GM18858 (cell line): ENCODE measurements at regions not wholly inside any gene's neighbourhood (a gene's known extent, or its start where the extent isn't known, plus 50 kb on each side); places are given as distances from the start of the nearest gene placed in this dataset.

Experiments used
- ATAC-seq: cut with Tn5 transposase; IDR thresholded peaks from one replicate; pipeline ENCODE4 v1.9.1; 2021; ENCODE audit not compliant: unreplicated experiment

DNA sequence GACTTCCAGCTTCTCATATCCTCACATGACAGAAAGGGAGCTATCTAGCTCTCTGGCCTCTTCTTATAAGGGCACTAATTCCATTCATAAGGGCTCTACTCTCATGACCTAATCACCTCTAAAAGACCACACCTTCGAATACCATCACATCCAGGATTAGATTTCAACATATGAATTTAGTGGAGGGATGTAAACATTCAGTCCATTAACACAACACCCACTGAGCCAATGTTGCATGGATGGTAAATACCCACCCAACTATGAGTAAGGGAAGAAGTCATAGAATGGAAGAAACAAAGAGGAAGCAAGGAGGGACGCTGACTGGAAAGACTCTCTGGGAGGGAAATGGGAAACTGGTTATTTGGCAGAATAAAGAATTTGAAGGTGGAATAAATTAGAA lies 112.6 kb upstream of the CCDC112 start:
- ATAC-seq = no peak

DNA sequence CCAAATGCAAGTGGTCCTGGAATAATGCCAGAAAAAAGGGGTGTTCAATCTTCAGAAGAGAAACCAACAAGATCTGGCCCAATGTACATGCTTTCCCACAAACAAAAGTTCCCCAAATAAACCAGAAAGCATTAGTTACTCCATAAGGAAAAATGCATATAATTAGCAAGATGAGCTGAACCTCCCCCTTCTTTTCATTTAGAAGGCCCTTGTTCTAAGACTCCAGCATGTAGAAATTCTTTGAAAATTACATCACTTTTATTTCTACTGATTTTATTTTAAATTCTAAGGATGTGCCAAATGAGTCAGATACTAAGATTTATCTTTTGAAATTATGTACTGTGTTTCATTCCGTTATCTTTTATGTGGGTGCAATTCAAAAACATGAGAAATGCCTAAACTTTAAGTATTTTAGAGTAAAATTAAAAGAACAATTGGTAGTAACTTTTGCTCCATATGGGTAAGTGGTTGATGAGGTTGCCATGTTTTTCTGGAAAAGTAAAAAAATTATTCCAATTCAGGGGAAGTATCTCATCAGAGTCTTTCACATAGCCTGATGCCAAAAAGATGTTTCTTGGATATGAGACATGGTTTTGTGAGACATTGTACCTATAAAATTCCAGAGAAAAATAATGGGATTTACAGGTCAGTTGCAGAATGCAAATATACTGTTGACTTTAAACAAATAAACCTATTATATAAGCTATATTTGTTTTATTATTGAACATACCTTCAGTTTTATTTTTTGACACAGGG lies 106.5 kb upstream of the CCDC112 start:
- no peak for ATAC-seq

- ATAC-seq = no peak
Observed at GRCh38 chr5:115402092-115402491, 105.6 kb upstream of the CCDC112 start.

DNA sequence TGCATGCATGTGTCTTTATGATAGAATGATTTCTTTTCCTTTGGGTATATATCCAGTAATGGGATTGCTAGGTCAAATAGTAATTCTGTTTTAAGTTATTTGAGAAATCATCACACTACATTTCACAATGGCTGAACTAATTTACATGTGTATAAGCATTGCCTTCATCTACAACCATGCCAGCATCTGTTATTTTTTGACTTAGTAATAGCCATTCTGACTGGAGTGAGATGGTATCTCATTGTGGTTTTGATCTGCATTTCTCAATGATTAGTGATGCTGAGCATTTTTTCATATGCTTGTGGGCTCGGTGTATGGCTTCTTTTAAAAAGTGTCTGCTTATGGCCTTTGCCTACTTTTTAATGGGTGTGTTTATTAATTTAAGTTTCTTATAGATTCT lies 102.3 kb upstream of the CCDC112 start:
- ATAC-seq = no peak

- ATAC-seq = no peak
Observed at GRCh38 chr5:115396688-115397087, 100.2 kb upstream of the CCDC112 start.

- no peak for ATAC-seq
Observed at GRCh38 chr5:115396081-115396480, 99.6 kb upstream of the CCDC112 start.

DNA sequence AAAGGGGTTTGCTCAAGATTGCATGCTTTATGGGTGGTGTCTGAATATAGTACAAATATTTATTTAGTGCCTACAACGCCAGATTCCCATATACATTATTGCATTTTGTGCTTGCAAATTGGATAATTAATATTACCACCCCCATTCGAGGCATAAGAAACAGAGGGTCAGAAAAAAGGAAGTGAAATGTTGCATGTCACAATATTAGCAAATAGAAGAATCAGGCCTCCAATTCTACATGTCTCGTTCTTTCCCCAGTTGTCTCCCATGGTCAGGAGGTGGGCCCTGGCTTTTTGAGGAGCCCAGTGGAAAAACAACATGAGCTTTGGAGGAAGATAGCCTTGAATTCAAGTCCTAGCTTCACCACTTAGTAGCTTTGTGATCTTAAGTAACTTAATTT lies 98.1 kb upstream of the CCDC112 start:
- ATAC-seq = no peak

DNA sequence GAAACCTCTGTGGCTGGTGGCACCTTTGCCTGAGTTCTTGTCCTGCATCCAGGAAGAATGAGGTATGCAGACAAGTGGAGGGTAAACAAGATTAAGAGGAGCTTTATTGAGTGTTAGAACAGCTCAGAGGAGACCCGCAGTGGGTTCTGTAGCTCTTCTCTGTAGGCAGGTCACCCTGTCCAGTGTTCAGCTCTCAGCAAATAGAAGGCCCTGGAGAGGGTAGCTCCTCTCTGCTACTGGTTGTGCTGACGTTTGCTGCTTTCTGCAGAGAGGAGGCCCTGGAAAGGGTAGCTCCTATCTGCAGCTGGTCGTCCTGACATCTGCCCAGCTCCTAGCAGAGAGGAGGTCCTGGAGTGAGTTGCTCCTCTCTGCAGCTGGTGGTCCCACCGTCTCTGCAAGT lies 96.8 kb upstream of the CCDC112 start:
- no peak for ATAC-seq

- ATAC-seq = no peak
Observed at GRCh38 chr5:115392611-115393010, 96.2 kb upstream of the CCDC112 start.

DNA sequence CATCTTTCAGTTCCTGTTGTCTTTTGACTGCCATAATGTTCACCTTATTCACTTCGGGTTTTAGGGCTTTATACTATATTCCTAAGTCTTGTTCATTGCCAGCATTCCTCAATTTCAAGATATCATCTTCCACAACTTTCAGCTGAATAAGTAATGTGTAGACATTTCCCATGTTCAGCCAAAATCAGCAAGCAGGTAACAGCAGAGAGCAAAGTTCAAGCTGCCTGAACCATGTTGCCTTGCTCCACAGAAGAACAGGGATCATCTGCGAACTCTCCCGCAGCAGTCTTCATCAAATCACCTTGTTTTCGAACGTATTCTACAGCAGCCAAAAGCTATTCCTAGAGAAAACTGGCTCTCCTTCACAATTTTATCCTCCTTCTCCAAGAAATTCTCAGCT lies 95.3 kb upstream of the CCDC112 start:
- ATAC-seq = no peak

DNA sequence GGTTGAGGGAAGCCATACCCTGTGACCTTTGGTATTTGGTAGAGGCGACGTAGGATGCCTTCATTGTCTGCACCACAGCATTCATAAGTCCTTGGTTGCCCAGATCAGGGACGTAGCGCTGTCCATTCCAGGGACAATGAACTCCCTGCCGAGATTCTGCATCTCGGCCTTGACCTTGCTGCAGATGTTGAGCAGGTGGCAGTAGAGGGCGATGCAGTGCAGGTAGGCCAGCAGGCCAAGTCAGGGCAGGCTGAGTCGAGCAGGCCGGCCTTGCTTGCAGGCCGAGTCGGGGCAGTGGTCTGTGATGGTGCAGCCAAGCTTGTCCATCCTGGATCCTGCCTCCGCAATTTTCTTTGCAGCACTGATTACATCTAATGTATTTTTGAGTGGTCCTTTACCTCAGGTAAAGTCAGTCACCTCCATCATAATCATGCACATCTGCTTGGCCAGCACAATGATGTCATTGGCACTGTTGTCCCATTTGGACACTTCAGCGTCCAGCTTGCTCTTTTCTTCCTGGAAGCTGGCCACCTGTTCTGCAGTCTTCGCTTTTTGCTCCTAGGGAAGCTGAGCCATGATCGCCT lies 93.4 kb upstream of the CCDC112 start:
- no peak for ATAC-seq

DNA sequence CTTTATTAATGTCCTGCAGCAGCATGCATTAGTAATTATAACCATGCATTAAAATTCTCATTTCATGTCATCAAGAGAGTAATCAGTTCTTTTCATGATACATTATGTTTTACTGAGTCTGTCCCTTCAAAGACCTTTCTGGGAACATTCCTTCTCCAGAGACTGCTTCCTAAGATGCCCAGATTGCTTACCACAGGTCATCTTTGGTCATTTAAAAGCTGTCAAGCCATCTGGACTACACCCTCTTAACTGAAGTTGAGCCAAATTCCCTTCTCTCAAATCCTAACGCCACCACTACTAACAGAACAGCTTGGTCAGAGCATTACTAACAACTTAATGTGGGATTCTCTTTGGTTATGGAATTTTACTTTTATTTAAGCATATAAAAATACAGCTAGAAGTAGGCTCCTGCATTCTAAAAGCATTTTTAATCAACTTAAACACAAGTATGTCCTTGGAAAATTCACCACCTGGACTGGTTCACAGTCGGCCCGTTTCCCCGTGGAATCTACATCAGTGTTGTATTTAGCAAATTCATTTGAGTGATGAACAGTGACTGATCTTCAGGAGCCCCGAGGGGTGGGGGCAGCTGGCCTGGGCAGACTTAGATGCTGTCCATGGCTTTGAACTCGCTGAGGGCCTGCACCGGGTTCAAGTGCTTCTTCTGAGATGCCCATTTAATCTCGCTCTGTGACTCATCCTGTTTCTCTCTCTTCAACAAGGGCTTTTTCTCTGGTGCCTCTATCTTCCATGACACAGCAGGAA lies 92.8 kb upstream of the CCDC112 start:
- ATAC-seq = no peak

DNA sequence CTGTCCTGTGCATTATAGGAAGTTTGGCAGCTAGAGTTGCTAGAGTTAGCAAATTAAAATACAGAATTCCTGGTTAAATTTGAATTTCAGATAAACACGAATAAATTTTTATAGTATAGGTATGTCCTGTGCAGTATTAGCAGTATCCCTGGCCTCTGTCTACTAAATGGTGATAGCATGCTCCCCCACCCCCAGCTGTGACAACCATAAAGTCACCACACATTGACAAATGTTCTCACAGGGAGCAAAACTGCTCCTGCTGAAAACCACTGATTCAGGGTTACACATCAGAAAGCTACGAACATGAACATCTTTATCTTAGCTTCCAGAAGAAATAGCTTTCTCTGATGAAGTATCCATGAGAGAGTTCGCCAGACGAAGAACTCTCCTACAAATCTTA lies 91.8 kb upstream of the CCDC112 start:
- ATAC-seq = no peak

DNA sequence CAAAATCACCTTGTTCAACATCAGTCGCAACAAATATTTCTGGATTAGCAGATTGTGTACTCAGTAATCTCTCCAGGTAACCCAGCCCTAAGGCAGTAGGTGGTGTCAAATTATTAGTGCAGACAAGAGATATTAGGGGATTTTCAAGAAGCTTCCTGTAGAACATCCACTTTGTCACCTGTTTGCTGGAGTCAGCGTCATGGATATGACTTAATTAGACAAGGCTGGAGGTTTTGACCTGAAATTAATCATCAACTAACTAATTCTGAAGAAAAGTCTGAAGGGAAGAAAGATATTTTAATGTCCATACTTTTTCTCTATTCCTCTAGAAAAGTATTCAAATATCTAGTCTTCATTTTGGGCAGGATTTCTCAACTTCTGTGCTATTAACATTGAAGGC lies 91.4 kb upstream of the CCDC112 start:
- ATAC-seq = no peak

GRCh38 chr5:115386657-115387056 lies 90.2 kb upstream of the CCDC112 start:
- no peak for ATAC-seq

DNA sequence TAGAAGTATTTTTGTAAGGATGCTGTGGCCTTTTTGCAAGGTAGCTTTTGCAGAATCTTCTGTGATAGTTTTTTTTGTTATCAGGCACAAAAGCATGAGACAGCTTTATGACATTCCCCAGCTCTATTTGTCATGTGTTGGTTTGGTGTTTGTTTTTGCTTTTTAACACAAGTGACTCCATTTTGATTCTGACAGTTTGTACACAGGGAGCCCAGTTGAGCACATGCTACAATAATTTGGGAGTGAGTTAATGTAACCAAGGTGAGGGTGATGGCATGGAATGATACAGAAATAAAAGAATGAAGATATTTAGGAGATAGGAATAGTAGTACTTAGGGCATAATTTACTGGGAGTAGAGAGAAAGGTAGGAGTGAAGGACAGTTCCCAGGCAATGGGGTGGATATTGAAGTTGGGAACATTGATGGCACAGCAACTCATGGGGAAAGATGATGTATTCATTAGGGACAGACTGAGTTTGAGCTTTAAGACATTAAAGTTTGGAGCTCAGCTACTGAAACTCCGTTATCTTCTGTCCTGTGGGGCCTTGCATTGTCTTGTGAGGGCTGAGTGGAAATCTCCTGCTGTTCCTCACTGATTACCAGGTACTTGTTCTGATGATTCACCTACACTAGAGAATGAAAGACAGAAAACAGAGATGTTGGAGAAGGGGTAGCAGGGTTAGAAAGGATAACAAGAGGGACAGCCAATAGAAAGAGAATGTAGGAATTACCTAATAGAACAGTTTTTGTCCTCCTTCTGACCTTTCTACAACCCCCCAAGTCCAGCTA lies 88.3 kb upstream of the CCDC112 start:
- no peak for ATAC-seq

- ATAC-seq = no peak
Observed at GRCh38 chr5:115382989-115383388, 86.5 kb upstream of the CCDC112 start.

DNA sequence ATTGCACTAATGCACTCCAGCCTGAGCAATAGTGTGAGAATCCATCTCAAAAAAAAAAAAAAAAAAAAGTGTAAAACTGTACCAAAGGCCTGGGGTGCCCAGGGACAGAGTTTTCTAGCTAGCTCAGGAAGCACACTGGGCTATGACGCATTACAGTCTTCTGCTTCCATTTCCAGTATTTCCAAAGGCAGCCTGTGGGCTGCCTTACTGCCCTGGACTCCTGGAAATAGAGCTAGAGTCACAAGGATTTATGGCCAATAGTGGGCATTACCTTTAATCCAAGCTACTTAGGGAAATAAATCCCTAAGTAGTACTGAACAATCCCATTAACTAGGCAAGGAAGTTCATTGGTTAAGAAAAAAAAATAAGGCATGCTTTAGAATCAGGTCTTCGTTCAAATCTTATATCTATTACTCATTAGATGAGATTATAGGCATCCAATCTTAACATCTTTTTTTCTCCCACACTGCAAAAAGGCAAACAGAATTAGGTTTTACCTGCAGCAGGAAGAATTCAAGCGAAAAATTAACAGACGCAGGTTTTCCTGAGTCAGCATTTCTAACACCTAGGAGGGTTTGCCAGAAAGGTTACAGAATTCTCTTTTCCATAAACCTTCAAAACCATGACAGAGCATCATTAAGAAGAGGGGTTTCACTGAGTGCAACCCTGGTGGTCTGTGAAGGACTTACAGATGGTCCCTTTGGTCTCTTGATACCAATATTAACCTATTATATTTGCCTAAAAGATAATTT lies 85.6 kb upstream of the CCDC112 start:
- no peak for ATAC-seq

DNA sequence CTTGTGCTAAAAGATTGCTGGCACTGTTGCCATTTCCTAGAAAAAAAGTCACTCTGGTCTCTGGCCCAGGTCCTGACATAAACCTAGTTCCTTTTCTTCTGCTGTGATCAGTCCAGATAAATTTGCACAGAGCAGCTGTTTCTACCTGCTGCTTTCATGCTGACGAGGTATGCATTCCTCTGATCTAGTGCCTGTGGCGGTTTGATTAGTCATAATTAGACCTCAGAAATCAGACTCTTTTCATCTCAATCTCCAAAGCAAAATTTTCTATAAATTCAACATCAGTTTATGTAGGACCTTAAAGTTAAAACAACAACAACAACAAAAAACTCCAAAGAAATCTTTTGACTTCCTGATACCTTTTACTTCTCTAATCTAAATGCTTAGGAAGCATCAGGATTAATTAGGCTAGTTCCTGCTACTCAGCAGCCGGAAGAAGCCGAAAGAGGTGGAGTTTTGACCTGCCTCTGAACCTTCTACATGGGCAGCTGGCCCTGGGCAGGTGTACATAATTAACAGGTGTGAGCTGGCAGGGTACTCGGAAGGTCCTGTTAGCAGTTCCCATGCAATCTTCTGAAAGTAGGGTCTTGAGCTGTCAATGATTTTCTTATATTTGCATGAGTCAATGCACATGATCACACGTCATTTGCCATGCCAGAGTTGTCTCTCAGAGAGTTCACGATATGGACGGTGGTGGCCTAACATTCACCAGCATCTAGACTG lies 83.3 kb upstream of the CCDC112 start:
- peak; percentile 64 for ATAC-seq

GRCh38 chr5:115378754-115379153 lies 82.3 kb upstream of the CCDC112 start:
- no peak for ATAC-seq
